GM12873 (cell line): ENCODE measurements at regions not wholly inside any gene's neighbourhood (a gene's known extent, or its start where the extent isn't known, plus 50 kb on each side); places are given as distances from the start of the nearest gene placed in this dataset.

Experiments
- TF ChIP-seq, protein P1 (sequence below): IDR thresholded peaks from 2 replicates; pipeline ENCODE4 v1.5.1; 2012; ENCODE audit warnings: low read depth, mild to moderate bottlenecking, moderate library complexity, low read length, control low read depth; ENCODE audit not compliant: insufficient read depth; ENCODE audit errors: missing control alignments

- TF ChIP-seq, protein P1, sequence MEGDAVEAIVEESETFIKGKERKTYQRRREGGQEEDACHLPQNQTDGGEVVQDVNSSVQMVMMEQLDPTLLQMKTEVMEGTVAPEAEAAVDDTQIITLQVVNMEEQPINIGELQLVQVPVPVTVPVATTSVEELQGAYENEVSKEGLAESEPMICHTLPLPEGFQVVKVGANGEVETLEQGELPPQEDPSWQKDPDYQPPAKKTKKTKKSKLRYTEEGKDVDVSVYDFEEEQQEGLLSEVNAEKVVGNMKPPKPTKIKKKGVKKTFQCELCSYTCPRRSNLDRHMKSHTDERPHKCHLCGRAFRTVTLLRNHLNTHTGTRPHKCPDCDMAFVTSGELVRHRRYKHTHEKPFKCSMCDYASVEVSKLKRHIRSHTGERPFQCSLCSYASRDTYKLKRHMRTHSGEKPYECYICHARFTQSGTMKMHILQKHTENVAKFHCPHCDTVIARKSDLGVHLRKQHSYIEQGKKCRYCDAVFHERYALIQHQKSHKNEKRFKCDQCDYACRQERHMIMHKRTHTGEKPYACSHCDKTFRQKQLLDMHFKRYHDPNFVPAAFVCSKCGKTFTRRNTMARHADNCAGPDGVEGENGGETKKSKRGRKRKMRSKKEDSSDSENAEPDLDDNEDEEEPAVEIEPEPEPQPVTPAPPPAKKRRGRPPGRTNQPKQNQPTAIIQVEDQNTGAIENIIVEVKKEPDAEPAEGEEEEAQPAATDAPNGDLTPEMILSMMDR = no peak
Observed at GRCh38 chr1:239608469-239608868, 222.1 kb downstream of the CHRM3 start.

DNA sequence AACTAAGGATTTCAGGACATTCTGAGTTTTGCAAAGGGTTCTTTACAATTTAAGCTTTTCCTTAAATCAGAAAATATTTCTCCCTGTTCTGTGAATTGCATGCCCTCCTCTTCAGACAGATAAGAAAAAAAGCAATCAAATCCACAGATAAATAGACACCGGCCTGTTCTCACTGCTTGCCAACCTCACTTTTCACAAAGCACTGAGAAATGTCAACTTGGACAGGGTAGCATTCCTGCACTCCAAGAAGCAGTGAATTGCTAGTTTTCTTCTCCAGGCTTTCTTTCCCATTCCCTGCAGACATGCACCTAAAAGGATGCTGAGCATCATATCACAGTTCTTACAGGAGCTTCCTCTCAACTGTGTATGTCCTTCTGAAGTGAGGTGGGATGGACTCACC lies 226.0 kb downstream of the CHRM3 start:
- TF ChIP-seq, protein P1 = no peak

DNA sequence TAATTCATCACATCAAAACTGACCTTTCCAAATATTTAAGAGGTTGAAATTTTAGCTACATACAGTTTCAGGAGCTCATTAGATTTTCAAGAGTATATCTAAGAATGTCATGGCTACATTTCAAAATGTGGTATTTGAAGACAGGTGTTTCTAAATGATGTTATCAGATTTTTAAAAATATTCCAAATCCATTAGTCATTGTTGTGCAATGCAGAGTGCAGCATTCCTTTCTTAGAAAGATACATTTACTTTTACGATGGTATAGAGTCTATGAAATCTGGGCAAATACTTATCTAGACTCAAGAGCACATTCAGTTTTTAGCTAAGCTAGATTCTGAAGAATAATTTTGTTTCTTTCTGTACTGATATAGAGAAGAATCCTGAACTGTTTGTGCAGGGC lies 230.3 kb downstream of the CHRM3 start:
- TF ChIP-seq, protein P1 = no peak

- TF ChIP-seq, protein P1 = no peak
Observed at GRCh38 chr1:239617259-239617658, 230.9 kb downstream of the CHRM3 start.

DNA sequence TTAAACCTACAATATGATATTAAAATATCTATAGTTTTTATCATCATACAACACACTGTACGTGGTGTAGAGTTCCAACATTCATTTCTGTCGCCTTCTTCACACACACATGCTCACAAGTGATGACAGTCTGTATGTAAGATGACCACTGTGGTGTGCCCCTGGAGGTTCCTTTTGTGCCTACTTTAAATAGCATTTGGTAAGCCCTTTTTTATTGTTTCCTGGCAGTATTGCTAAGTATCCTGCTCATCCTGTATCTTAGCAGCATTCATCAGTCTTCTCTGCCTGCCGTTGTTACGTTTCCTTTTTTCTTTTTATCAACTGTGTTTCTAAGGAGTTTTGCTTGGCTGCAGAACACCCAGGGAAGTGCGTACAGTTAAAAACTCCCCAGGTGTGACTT lies 231.4 kb downstream of the CHRM3 start:
- TF ChIP-seq, protein P1 = no peak

DNA sequence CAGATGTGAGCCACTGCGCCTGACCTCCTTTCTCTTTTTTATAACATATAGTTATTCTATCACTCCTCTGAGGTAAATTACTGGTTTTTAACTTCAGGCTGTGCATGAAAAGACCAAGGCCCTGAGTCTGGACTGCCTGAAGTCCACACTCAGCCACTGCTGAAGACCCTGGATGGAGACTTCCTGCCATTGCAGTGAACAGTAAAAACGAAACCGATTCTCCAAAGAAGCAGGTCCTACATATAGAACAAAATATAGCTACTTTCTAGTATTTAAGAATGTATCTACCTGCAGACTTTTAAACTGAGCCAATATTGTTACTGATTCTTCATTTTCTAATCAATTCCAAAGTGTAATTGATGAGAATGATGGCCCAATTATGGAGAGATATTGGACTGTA lies 232.8 kb downstream of the CHRM3 start:
- TF ChIP-seq, protein P1 = no peak

- TF ChIP-seq, protein P1 = no peak
Observed at GRCh38 chr1:239630767-239631166, 244.4 kb downstream of the CHRM3 start.
